ENCODE measurements at regions not wholly inside any gene's neighbourhood (a gene's known extent, or its start where the extent isn't known, plus 50 kb on each side); places are given as distances from the start of the nearest gene placed in this dataset.

DNA sequence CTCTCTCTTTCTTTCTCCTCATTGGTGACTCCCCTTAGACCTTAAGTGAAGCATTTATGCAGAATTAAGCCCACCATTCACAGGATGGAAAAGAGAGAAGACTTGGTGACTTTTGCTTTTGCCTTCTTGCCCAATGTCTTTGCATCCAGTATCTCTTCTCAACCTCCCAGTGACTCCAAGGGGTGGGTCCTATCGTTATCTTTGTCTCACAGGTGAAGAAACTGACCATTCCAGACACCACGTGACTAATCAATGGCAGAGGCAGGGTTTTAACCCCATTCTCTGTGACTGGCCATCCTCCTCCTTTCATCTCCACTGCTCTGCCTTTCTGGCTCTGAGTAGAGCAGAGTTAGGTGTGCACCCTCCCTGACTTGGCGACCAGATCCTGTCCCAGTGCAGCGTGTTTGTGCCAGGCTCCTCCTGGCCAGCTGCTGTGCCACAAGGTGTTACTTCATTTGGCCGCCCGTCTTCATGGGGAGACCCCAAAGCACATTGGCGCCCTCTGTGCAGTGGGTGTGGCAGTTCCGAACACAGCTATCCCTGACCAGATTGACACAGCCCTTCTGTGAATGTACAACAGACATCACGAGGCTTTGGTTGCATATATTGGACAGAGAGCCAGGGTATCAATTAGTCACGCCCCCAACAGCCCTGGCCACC lies 501.3 kb downstream of the CD83 start:
- DNase-seq = no peak
- Histone ChIP-seq H3K36me3 (no peaks in the 10 kb centered on the region), H3K4me3 (no peak overlapping the region)

DNA sequence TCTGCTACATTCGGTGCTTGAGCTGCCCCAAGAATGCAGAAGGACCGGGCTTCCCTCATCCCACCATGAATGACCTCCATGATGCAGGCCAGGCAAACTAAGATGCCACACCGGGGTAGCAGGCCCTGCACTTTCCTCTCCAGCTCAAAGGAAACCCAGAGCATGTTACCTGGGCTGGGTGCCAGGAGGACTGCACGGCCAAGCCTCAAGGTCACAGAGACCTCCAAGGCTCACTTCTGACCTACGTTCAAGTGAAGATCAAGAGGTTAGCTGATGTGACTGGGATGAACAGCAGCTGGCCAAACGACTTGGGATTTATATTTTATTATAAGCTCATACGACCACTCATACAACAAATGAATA lies 501.8 kb downstream of the CD83 start:
- Histone ChIP-seq H3K36me3 (no peaks in the 10 kb centered on the region), H3K4me3 (no peak overlapping the region), H3K27me3 (no peaks in the 10 kb centered on the region), H3K9me3 (peaks cover 4% of the 10 kb centered on the region; the same call in 1 of the 2 replicates)
- no peak for DNase-seq

More for the DNA sequence above, 501.3 kb downstream of the CD83 start:
- no peaks in the 10 kb centered on the region for H3K27me3 ChIP-seq
- H3K9me3 ChIP-seq = peaks cover 4% of the 10 kb centered on the region; the same call in 1 of the 2 replicates

DNA sequence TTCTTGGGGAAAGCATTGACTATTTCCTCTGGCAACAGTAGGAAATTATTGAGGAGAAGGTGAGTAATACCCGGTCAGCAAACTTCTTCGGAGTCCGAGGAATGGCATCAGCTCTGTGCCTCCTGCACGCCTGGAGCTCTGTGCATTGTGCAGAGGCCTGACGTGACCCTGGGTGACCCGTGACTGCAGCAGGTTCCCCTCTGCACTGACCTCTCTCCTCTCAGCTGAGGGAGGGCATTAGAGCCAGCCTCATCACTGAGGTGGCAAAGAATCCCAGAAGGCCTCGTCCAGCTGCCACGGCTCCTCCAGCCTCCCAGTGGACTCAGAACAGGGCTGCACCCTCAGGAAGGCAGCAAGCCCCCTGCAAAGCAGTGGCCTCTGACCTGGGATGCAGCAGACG lies 502.9 kb downstream of the CD83 start:
- Histone ChIP-seq H3K4me3 (no peak overlapping the region), H3K36me3 (no peaks in the 10 kb centered on the region), H3K9me3 (peaks cover 2% of the 10 kb centered on the region; the same call in 1 of the 2 replicates), H3K27me3 (no peaks in the 10 kb centered on the region)
- DNase-seq = no peak

DNA sequence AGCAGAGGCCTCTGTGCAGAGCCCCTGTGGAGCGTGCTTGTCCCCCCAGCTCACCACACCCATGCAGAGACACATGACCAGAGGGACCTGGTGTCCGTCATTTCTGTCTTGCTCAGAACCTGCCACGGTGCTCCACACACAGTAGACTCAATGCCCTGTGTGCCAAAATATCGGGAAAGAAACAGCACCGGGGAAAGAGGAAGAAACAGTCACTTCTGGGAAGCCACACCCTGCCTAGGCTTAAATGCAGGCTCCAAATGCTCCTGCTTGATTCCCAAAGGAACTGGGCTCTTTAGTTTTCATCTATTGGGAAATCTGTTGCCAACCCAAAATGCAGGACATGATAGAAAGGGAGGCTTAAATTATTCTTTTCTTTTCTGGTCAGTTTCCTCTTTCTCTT lies 503.9 kb downstream of the CD83 start:
- no peak overlapping the region for H3K4me3 ChIP-seq
- H3K36me3 ChIP-seq = no peaks in the 10 kb centered on the region
- no peaks in the 10 kb centered on the region for H3K27me3 ChIP-seq
- H3K9me3 ChIP-seq = no peaks in the 10 kb centered on the region
- no peak for DNase-seq

DNA sequence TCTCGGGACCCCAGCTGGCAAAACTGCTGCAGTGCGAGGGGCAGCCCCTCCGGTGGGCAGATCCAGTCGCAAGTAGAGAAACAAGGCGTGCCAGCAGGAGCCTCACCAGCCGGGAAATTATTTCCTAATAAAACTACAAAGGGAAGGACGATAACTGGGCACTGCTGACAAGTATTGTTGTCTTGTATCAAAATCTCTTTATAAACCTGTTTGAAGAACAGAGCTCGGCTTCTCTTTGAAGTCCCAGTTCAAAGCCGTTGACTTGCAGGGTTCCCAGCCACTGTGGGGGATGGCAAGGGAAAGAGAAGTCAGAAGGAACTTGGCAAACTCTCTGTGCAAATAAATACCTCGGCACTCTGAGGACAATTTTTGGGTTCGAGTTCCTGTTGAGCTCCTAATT lies 504.5 kb downstream of the CD83 start:
- H3K36me3 ChIP-seq = no peaks in the 10 kb centered on the region
- DNase-seq = no peak
- H3K27me3 ChIP-seq = no peaks in the 10 kb centered on the region
- no peak overlapping the region for H3K4me3 ChIP-seq
- no peaks in the 10 kb centered on the region for H3K9me3 ChIP-seq

DNA sequence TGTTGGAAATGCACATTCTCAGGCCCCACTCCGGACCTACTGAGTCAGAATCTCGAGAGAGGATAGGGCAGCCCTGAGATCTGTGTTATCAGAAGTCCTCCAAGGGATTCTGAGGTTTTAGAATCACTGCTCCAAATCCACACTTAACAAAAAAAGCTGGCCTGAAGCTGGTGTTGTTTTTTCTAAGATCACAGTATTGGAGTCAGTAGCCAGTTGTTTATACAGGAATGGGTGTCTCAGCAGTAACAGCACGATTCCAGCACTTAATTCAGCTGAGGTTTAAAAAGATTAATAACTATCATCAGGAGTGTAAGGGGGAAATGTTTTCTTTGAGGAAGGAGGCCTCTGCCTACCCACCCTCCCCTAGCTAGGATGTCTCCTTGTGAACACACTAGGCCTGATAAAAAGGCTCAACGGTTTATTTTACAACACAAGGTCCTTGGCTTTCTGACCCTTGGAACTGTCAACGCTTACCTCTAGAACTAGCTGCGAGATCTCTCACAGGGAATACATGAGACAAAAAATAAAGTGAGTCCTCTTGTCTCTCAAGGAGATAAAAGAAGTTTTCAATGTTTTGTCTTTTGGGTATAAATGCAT lies 505.4 kb downstream of the CD83 start:
- H3K27me3 ChIP-seq = no peaks in the 10 kb centered on the region
- H3K36me3 ChIP-seq = no peaks in the 10 kb centered on the region
- DNase-seq = no peak
- no peaks in the 10 kb centered on the region for H3K9me3 ChIP-seq
- H3K4me3 ChIP-seq = no peak overlapping the region

DNA sequence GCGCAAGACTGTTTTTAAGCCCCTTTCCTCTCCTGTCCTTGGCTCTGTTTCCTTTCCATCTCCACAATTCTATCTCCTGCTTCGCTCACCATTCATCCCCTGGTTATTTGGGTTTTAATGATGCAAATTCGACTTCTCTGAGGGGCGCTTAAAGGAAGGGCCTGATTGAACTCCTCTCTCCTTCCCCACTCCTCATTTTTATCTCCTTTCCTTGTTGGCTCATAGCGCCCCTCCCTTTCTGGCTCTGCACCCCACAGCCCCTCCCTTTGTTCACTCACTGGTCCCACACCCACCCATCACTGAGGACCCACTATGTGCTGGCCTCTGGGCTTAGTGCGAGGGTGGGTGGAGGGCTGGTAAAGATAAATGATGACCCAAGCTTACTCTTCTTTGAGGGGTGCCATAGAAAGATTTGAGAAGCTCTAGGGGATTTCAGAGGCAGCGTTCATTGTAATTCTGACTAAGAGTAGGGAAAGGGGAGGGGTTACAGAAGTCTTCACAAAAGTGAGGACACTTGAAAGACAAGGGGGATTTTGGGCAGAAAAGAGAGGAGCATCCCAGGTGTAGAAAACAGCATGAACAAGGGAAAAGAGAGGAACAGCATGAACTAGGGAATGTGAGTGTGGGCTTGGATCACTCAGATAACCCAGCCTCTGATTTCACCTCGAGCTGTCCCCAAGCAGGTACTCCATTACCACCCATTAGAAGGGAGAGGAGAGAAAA lies 507.8 kb downstream of the CD83 start:
- H3K4me3 ChIP-seq = no peak overlapping the region
- H3K9me3 ChIP-seq = no peaks in the 10 kb centered on the region
- no peaks in the 10 kb centered on the region for H3K36me3 ChIP-seq
- H3K27me3 ChIP-seq = no peaks in the 10 kb centered on the region
- DNase-seq = no peak

DNA sequence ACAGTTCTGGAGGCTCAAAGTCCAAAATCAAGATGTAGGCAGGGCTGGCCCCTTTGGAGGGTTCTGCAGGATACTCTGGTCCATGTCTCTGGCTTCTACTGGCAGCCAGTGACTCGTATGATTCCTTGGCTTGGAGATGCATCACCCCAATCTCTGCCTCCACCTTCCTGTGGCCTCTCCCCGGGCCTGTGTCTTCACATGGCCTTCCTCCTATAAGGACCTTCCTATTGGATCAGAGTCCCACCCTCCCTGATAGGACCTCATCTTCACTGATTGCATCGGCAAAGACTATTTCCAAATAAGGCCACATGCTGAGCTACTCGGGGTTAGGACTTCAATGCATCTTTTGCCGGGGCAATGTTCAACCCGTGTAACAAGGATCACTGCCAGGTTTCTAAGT lies 509.0 kb downstream of the CD83 start:
- Histone ChIP-seq H3K27me3 (no peaks in the 10 kb centered on the region), H3K9me3 (no peaks in the 10 kb centered on the region), H3K36me3 (no peaks in the 10 kb centered on the region), H3K4me3 (no peak overlapping the region)
- no peak for DNase-seq

DNA sequence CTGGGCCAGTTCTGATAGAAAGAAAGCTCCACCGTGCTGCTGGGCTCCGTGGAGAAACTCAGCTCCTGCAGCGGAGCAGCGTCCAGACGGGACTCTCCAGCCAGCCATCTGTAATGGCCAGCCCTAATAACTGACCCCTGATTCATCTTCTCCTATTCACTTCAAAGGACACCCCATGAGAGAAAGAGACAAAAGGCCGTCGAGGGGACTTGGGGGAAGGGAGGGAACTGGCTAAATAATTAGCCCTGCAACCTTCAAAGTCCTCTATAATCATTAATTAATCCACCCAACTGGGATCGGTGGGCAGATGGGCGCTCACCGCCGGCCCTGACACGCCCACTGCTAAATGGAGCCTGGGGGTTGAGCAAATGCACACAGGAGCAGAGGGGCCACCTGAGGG lies 512.4 kb downstream of the CD83 start:
- Histone ChIP-seq H3K9me3 (no peaks in the 10 kb centered on the region), H3K36me3 (no peaks in the 10 kb centered on the region), H3K27me3 (no peaks in the 10 kb centered on the region), H3K4me3 (no peak overlapping the region)
- DNase-seq = no peak

DNA sequence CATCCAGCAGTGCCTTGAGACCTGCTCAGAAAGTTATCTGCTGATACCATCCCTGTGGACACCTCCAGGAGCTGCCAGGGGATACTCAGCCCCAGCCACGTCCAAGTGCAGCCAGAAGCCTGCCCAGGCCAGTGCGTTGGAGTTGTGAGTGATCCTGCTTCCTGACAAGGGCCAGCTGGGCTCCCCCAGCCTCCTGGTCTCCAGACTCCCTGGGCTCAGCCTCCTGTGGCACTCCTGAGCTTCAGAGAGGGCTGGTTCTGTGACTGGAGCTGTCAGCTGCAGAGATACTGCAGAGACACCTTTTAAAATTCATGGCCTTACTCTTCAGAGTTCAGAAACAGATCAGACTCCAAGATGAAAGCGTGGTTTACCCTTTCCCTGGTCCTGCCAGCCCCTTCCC lies 515.9 kb downstream of the CD83 start:
- no peaks in the 10 kb centered on the region for H3K36me3 ChIP-seq
- DNase-seq = no peak
- no peak overlapping the region for H3K4me3 ChIP-seq
- no peaks in the 10 kb centered on the region for H3K27me3 ChIP-seq
- H3K9me3 ChIP-seq = no peaks in the 10 kb centered on the region

DNA sequence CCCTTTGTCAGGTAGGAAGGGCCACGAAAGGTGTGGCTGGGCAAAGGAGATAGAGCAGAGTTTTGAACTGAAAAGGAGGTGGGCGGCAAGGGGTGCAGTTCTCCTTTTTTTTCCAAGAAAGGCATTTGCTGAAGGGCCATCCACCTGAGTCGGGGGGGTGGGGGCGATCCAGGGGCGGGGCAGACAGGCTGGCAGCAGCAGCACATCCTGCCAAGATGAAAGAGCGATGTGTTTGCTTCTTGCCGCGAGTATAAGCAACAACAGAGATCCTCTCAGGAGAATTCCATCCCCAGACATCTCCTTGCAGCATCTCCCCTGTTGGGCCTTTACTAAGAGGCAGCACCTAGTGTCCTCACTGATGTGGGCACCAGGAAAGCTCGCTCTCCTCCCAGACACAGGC lies 516.5 kb downstream of the CD83 start:
- Histone ChIP-seq H3K9me3 (no peaks in the 10 kb centered on the region), H3K36me3 (no peaks in the 10 kb centered on the region), H3K4me3 (no peak overlapping the region), H3K27me3 (no peaks in the 10 kb centered on the region)
- no peak for DNase-seq

DNA sequence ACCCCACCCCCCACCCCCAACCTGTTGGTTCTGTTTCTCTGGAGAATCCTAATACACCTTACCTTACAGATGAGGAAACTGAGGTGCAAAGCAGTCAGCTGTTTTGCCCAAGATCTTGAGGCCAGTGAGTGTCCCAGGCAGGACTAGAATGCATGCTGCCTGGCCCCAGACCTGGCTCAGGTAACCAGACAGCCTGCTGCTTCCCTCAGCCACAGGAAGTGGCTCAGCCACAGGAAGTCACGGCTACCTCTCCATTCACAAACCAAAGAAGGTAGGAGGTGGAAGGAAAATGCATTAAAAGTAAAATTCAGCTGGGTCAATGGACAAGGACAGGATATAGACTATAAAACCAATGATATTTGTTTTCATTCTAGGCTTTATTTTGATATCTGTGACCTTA lies 517.6 kb downstream of the CD83 start:
- no peak for DNase-seq
- Histone ChIP-seq H3K9me3 (no peaks in the 10 kb centered on the region), H3K4me3 (no peak overlapping the region), H3K27me3 (no peaks in the 10 kb centered on the region), H3K36me3 (no peaks in the 10 kb centered on the region)

DNA sequence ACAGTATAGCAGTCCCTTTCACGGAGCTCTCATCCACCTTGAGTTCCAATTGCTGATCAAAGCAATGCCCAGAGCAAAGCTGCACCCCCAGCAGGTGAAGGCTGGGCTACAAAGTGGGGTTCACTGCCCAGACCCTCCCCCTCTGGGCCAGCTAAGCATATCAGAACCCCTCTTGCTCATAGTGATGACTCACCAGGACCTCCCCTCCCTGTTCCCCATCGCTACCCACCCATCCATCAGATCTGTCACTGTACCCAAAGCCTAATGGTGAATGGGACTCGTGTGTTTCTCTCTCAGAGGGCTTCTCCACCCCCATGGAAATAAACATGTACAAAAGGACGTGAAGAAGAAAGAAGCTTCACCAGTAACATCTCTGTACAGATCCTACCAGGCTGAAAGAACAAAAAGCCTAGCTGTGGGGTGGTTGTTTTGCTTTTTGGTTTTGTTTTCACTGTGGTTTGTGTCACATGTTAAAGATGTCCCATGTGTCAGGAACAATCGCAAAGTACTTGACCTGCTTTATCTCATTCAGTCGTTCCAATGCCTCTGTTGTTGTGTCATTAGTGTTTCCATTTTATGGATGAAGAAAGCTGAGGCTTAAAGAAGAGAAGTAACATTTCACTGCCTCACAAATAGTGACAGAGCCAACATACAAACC lies 518.5 kb downstream of the CD83 start:
- H3K27me3 ChIP-seq = no peaks in the 10 kb centered on the region
- no peak for DNase-seq
- no peaks in the 10 kb centered on the region for H3K36me3 ChIP-seq
- H3K4me3 ChIP-seq = no peak overlapping the region
- H3K9me3 ChIP-seq = no peaks in the 10 kb centered on the region

DNA sequence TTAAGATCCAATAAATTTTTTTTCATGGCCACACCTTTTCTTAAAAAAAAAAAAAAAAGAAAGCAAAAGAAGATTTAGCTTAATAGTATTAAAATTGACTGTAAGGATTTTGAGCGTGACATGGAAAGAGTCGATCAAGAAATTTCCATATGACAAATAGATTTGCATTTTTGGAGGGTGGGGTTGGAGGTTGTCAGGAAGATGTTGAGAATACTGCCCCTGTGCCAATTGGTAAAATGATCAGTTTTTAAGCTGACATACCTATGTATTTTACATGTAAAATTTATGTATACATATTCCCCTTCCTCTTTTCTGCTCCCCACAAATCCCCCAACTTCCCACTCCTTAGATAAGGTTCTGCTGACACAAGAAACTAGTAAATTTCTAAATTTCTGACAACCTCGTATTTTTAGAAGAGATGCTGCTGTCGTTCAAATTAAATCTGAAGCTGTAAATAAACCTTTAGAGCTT lies 520.9 kb downstream of the CD83 start:
- Histone ChIP-seq H3K36me3 (no peaks in the 10 kb centered on the region), H3K9me3 (no peaks in the 10 kb centered on the region), H3K27me3 (no peaks in the 10 kb centered on the region), H3K4me3 (no peak overlapping the region)
- DNase-seq = no peak

DNA sequence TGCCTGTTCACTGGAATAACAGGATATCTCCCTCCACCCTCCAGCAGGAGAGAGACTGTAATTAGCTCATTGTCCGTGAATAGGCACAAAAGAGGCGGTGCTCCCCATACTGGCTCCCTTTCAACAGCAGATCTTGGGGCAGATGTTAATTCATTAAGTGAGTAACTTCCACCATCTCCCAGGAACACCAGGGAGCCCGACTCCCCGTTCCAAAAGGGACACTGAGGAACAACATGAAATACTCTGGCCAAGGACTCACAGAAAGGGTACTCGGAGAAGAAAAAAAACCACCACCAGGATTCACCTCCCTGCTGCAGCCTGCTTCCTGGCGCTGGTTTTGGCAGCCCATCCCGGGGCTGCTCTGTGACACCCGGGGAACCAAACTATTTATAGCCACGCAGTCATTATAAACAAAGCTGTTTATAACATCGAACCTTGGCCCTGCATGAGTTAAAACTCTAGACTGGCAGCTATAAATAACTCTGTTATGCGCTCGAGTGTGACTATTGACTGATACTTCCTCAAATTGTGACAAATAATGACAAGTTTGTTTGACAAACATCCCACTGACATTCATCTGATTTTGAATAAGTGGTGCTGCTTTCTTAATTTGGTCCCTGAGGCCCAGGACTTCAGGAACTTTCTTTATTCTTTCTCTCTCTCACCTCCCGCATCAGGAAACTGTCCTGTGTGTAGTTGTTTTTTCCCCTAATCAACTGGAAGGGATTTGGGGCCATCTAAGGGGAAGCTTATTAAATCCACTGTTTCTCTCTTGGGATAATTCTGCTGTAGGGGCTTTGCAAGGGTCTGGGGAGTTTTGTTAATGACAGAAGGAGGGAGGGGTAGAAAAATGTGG lies 521.6 kb downstream of the CD83 start:
- no peaks in the 10 kb centered on the region for H3K27me3 ChIP-seq
- no peaks in the 10 kb centered on the region for H3K36me3 ChIP-seq
- H3K9me3 ChIP-seq = no peaks in the 10 kb centered on the region
- H3K4me3 ChIP-seq = peak overlapping the region; percentile 2; the same call in 1 of the 2 replicates
- DNase-seq = peak; percentile 64

DNA sequence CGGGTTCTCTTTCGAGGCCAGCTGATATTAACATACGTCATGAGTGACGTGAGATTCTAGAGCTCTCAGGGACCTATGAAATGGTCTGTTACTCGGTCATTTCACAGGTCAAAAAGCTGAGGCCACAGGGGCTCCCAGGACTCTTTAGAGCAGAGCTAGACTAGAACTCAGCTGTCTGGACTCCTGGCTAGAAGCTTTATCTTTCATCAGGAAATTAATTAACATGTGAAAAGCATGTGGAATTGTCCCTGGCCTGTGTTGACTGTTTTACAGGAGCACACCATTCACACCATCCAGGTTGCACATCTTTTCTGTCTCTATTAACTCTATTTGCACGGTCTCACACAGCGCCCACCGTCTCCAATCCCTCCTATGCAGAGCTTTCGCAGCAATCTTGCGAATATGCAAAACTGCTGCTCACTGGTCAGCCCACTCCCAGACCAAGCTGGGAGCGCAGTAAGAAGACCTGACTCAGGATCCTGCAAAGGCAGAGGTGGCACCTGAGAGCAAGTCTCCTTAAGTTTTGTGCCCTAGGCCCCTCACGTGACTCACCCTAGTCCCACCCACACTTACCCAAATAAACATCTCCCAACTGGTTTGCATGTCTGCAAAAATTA lies 522.5 kb downstream of the CD83 start:
- H3K27me3 ChIP-seq = no peaks in the 10 kb centered on the region
- H3K36me3 ChIP-seq = no peaks in the 10 kb centered on the region
- no peak overlapping the region for H3K4me3 ChIP-seq
- H3K9me3 ChIP-seq = no peaks in the 10 kb centered on the region
- DNase-seq = peak; percentile 30
